Spleen (tissue), 7 donors: ENCODE measurements at regions not wholly inside any gene's neighbourhood (a gene's known extent, or its start where the extent isn't known, plus 50 kb on each side); places are given as distances from the start of the nearest gene placed in this dataset.

Experiments used
- POLR2AphosphoS5 ChIP-seq, 3 donors: sonication (generic); formaldehyde crosslinking; IDR thresholded peaks; one replicate each; pipeline ENCODE4 v1.5.1; 2017; ENCODE audit warnings: antibody characterized with exemption in 3 of 3
- TF ChIP-seq, protein P1 (sequence below), 11 experiments: fragments of 200-600 bp in 7 of 11; fragments of 450-650 bp in 4 of 11; sonication (generic) in 4 of 11; IDR thresholded peaks in 8 of 11; conservative IDR thresholded peaks in 3 of 11; 1 replicate in 7 of 11; 2 replicates in 4 of 11; pipeline versions ENCODE4 v1.4.0 to v1.8.0; 2016 to 2021; ENCODE audit warnings: antibody characterized with exemption in 11 of 11, inconsistent platforms in 4 of 11, mild to moderate bottlenecking in 1 of 11
- donor health status: DM: no; HTN: no; CAD: no; lungs with moderate emphysema.
- donor health status: DM: no; HTN: no; CAD: no.
- donor health status: DM: no; HTN: no; CAD: no.

DNA sequence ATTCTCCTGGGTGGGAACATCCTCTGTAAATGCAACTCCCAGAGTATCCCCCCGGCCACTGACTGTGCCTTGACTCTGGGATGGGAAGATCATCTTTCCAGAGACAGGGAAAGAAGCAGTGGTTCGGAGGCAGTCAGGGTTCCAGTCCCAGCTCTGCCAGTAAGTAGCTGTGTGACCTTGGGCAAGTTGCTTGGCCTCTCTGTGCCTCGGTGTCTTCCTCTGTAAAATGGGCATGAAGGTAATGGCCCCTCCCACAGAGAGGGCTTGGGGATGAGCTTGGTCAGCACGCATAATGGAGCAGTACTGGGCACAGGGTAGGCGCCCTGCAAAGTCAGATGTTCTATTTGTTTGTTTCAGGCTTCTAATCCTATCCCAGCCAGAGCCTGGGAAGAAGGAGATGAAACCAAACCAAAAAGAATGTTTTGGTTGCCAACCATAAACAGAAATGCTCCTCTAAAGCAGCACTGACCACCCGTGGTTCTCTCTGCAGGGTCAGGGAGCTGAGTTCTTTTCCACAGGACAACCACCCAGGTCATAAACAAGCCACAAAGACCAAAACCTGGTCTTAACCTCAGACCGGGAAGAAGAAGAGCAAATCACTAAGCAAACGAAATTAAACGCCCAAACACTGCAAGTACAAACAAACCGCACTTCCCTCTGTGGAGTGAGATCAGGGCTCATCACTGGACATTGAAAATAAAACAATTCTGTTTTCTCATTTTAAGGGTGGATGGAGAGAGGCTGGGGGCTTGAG lies 381.0 kb upstream of the SULF2 start:
- no peak for TF ChIP-seq POLR2AphosphoS5 (IDR thresholded peaks at IDR 0.05)
- TF ChIP-seq, protein P1, sequence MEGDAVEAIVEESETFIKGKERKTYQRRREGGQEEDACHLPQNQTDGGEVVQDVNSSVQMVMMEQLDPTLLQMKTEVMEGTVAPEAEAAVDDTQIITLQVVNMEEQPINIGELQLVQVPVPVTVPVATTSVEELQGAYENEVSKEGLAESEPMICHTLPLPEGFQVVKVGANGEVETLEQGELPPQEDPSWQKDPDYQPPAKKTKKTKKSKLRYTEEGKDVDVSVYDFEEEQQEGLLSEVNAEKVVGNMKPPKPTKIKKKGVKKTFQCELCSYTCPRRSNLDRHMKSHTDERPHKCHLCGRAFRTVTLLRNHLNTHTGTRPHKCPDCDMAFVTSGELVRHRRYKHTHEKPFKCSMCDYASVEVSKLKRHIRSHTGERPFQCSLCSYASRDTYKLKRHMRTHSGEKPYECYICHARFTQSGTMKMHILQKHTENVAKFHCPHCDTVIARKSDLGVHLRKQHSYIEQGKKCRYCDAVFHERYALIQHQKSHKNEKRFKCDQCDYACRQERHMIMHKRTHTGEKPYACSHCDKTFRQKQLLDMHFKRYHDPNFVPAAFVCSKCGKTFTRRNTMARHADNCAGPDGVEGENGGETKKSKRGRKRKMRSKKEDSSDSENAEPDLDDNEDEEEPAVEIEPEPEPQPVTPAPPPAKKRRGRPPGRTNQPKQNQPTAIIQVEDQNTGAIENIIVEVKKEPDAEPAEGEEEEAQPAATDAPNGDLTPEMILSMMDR (IDR thresholded peaks at IDR 0.05 in 8 of 11, conservative IDR thresholded peaks at IDR 0.05 in 3 of 11), result no peak
